GM19468 (cell line): ENCODE measurements at regions not wholly inside any gene's neighbourhood (a gene's known extent, or its start where the extent isn't known, plus 50 kb on each side); places are given as distances from the start of the nearest gene placed in this dataset.

Experiments
- ATAC-seq: cut with Tn5 transposase; IDR thresholded peaks from one replicate; pipeline ENCODE4 v1.9.1; 2021; ENCODE audit warnings: mild to moderate bottlenecking, moderate library complexity, moderate number of reproducible peaks; ENCODE audit not compliant: unreplicated experiment; ENCODE audit errors: extremely low read depth

- ATAC-seq: no peak
These were observed 56.7 kb upstream of the GUCA2B start for GRCh38 chr1:42096554-42096953.

DNA sequence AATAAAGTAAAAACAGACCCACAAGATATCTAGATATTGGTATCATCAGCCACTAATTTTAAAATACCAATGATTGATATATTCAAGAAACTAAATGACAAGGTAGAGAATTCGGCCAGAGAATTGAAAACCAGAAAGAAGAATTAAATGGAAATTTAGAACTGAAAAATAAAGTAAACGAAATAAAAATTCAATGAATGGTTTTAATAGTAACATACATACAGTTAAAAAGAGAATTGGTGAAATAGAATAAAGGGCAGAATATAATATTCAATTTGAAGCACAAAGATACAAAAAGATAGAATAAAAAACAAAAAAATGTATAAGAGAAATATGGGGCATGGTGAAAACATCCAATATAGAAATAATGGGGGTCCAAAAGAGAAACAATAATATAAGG lies 64.0 kb upstream of the GUCA2B start:
- ATAC-seq: no peak

GRCh38 chr1:42086146-42086545 lies 67.1 kb upstream of the GUCA2B start:
- no peak for ATAC-seq

DNA sequence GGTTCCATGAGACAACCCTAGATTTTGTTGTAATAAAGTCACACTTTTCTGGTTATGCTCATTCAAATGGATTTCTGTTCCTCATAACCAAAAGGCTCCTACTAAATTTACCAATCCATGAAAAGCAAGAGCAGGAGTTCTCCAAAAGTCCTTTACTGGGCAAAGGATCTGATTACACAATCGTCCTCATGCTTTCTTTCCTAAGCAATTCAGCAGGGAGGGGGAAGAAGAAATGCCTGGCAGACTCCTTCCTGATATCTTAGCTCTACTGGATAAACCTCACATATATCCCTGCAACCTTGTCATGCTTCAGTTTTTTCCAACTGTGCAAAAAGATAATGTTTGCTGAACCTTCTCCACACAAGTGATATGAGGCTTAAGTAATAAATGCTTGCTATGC lies 67.6 kb upstream of the GUCA2B start:
- ATAC-seq: no peak

DNA sequence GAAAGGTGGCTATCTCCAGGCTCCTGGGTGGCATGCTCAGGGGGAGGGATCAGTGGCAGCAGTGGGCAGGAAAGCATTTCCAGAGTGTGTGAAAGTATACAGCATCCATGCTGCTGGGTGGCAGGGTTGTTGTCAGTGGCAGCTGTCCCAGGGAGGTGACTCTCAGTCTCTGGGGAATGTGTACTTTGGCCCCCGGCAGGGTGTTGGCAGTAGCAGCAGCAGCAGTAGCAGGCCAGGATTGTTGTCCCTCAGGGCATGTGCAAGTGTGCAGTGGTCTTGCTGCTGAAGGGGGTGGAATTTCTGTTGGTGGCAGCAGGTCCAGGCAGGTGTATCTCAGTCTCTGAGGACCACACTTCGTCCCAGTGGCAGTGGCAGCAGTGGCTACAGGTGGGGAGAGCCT lies 71.7 kb upstream of the GUCA2B start:
- ATAC-seq: no peak

DNA sequence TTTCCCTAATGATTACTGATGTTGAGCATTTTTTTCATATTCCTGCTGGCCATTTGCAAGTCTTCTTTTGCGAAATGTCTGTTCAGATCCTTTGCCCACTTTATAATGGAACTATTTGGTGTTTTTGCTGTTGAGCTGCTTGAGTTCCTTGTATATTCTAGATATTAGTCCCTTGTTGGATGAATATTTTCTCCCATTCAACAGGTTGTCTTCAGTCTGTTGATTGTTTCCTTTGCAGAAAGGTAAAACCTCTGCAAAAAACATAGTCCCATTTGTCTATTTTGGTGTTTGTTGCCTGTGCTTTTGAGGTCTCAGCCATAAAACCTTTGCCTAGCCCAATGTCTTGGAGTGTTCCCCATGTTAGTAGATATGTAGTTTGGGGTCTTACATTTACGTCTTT lies 78.0 kb upstream of the GUCA2B start:
- no peak for ATAC-seq

DNA sequence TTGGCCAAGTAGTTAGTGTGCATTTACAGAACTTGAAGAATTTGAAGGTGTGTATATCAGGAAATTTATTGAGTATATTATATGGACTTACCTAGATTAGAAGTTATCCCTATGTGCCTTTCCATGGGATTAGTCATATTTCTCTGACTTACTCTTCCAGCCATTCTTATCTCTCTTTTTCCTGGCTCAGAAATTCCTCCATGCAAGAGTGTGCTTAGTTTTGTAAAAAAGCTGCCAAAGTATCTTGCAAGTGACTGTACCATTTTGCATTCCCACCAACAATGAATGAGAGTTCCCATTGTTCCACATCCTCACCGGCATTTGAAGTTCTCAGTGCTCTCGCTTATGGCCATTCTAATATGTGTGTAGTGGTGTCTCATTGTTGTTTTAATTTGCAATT lies 82.2 kb upstream of the GUCA2B start:
- ATAC-seq: no peak

- no peak for ATAC-seq
These were observed 95.4 kb upstream of the GUCA2B start for GRCh38 chr1:42057800-42058199.

- ATAC-seq: no peak
These were observed 96.8 kb upstream of the GUCA2B start for GRCh38 chr1:42056460-42056859.

- no peak for ATAC-seq
These were observed 98.1 kb upstream of the GUCA2B start for GRCh38 chr1:42055061-42055460.

- ATAC-seq: no peak
These were observed 101.0 kb upstream of the GUCA2B start for GRCh38 chr1:42052072-42052699.

- ATAC-seq: no peak
These were observed 105.7 kb upstream of the GUCA2B start for GRCh38 chr1:42047508-42047880.

- no peak for ATAC-seq
These were observed 106.3 kb upstream of the GUCA2B start for GRCh38 chr1:42046761-42047507.

DNA sequence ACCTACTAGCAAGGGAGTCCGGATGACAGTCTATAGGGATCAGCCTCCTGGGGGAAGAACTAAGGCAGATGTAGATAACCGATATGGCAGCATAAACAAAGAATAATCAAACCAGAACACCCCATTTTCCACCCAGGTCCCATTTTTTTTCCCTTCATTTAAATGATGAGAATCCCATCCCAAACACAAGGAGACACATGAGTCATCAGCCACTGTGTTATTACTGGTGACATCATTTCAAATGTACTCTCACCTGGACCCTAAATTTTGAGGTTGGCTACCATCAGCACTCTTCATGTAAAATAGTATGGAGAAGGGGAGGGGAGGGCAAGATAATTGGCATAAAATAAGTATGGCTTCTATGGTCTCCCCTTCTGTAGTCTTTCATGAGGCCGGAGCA lies 108.9 kb upstream of the GUCA2B start:
- no peak for ATAC-seq

DNA sequence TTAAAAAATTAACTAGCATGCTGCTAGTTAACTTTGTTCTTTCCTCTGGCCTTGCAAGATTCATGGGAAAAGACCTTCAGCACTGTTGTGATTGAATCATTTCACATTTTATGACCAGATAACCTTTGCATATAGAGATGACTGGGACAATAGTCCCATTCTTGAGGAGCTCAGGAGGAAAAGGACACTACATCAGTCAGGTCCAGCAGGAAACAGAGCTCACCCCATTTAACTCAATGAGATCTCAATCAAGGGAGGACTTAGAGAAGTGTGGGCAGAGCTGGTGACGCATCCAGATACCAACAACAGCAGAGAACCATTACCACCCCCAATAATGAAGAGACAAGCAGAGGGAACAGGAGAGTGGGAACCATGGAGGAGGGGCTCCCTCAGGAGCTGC lies 109.4 kb upstream of the GUCA2B start:
- no peak for ATAC-seq

- no peak for ATAC-seq
These were observed 110.0 kb upstream of the GUCA2B start for GRCh38 chr1:42043182-42043581.

DNA sequence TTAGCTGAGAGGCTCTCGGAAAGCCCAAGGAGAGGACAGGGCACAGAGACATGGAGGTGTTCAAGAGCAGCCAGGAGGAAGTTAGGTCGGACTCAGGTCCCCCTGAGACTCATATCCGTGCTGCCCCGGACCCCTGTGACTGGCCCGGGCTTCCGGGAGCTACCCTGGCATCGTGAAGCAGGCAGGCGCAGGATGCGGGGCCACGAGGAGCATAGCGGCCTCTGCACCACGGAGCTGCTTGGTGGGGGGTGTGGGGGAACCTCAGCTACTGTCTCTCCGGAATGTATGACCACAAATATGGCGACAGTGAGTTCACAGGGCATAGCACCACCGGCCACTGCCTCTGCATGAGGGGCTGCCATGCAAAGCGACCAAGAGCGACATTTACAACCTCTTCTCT lies 112.2 kb upstream of the GUCA2B start:
- no peak for ATAC-seq

DNA sequence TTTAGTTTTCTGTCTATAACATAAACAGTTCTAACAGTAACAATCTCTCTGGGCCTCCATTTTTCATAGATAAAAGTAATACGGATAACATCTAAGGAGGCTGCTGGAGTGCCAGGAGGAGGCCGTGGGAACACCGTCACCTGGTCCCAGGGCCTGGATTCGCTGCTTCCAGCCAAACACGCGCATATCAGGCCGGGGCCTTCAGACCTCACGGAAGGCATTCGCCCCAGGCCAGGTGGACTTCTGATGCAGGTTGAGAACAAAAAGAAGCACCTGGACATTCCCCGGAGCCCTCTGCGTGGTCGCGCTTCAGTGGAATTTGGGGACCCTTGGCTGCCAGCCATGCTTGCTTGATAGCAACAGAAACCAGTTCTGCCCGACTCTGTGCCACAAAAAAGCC lies 113.1 kb upstream of the GUCA2B start:
- no peak for ATAC-seq

GRCh38 chr1:42038261-42038660 lies 114.9 kb upstream of the GUCA2B start:
- ATAC-seq: no peak

GRCh38 chr1:42037586-42037985 lies 115.6 kb upstream of the GUCA2B start:
- ATAC-seq: no peak

GRCh38 chr1:42037161-42037560 lies 116.0 kb upstream of the GUCA2B start:
- no peak for ATAC-seq
